B cell (primary cell): ENCODE measurements at regions not wholly inside any gene's neighbourhood (a gene's known extent, or its start where the extent isn't known, plus 50 kb on each side); places are given as distances from the start of the nearest gene placed in this dataset.

ENCODE experiments used
- EZH2 ChIP-seq: IDR thresholded peaks from 2 replicates; pipeline ENCODE4 v1.6.1; 2012; ENCODE audit warnings: borderline replicate concordance, low read depth, mild to moderate bottlenecking, moderate library complexity, low read length; ENCODE audit not compliant: insufficient read depth, poor library complexity, severe bottlenecking
- TF ChIP-seq, protein P1 (sequence below): fragments of 200-600 bp; IDR thresholded peaks from one replicate; pipeline ENCODE4 v1.8.0; 2022; ENCODE audit warnings: antibody characterized with exemption, mild to moderate bottlenecking

DNA sequence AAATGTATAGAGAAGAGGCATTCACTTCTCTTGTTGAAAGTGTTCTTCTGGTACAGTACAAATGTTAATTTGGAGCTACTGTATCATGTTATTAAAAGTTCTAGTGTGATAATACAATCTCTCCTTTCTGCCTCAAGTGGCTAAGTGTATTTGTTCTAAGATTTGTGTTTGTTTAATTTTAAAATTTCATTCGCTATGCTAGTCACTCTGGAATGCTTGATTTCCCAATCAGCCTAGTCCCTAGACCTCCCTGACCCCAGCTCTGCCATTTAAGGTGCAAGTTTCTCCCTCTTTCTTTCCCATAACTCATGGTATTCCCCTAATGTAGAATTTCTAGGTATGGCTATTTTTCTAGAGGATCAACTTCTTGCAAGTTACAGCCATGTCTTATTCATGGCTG, 817.4 kb downstream of the STIM2 start:
- TF ChIP-seq, protein P1, sequence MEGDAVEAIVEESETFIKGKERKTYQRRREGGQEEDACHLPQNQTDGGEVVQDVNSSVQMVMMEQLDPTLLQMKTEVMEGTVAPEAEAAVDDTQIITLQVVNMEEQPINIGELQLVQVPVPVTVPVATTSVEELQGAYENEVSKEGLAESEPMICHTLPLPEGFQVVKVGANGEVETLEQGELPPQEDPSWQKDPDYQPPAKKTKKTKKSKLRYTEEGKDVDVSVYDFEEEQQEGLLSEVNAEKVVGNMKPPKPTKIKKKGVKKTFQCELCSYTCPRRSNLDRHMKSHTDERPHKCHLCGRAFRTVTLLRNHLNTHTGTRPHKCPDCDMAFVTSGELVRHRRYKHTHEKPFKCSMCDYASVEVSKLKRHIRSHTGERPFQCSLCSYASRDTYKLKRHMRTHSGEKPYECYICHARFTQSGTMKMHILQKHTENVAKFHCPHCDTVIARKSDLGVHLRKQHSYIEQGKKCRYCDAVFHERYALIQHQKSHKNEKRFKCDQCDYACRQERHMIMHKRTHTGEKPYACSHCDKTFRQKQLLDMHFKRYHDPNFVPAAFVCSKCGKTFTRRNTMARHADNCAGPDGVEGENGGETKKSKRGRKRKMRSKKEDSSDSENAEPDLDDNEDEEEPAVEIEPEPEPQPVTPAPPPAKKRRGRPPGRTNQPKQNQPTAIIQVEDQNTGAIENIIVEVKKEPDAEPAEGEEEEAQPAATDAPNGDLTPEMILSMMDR, result no peak
- TF ChIP-seq EZH2, result no peak
